SK-N-MC (cell line): ENCODE measurements at regions not wholly inside any gene's neighbourhood (a gene's known extent, or its start where the extent isn't known, plus 50 kb on each side); places are given as distances from the start of the nearest gene placed in this dataset.

ENCODE experiments used
- EZH2 ChIP-seq: fragments of 200-600 bp; sonication (generic); IDR thresholded peaks from one replicate; pipeline ENCODE4 v1.6.1; 2017; ENCODE audit warnings: antibody characterized with exemption
- POLR2AphosphoS5 ChIP-seq: IDR thresholded peaks from 2 replicates; pipeline ENCODE4 v1.6.1; 2012; ENCODE audit warnings: mild to moderate bottlenecking, low read depth, low read length, borderline replicate concordance

GRCh38 chr6:134482593-134483270 is 164.8 kb upstream of the SGK1 start:
- TF ChIP-seq POLR2AphosphoS5 (no peak), EZH2 (no peak)
